ENCODE measurements at regions not wholly inside any gene's neighbourhood (a gene's known extent, or its start where the extent isn't known, plus 50 kb on each side); places are given as distances from the start of the nearest gene placed in this dataset.

DNA sequence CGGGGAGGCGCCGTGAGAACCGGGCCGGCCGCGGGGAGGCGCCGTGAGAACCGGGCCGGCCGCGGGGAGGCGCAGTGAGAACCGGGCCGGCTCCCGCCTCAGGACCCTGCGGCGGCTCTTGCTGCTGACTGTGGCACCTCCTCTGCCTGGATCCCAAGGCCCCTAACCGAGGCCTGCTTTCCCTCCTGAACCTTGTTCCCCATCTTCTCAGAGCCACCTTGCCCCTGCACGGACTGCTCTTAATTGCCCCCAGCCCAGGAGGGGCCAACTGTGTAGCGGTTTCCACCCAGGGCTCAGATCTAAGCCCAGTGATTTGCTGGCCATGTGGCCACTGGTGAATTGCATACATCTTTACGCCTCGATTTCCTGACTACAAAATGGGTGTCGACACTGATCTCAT, 112.2 kb upstream of the B3GAT1 start:
- Histone ChIP-seq H3K9me3 (ENCODE audit: control insufficient read depth, insufficient read depth, low read depth, low read length) (no peaks in the 10 kb centered on the region), H3K36me3 (ENCODE audit: control insufficient read depth, insufficient read depth, low read length) (no peaks in the 10 kb centered on the region), H3K27ac (ENCODE audit: low read length) (no peak overlapping the region), H3K4me1 (ENCODE audit: control insufficient read depth, insufficient read depth, low read length) (no peaks in the 10 kb centered on the region), H3K27me3 (ENCODE audit: control insufficient read depth, insufficient read depth, low read length) (peaks cover 5% of the 10 kb centered on the region), H3K4me3 (ENCODE audit: low read depth in 2 of 2, low read length in 2 of 2) (no peak overlapping the region)
- DNase-seq (ENCODE audit: low read depth, low spot score) (no peak), ATAC-seq (no peak)
- POLR2A ChIA-PET, result no interaction called here
- no peak for TF ChIP-seq TCF7L2 (IDR thresholded peaks at IDR 0.05; ENCODE audit: low read depth, low read length)
- intact Hi-C loops (cut with micrococcal nuclease; ENCODE audit: unreplicated experiment), result no loop called here
- no TSS peak for BruUV-seq (replicated peaks)
- CTCF ChIA-PET, result no interaction called here
- in situ Hi-C loops (cut with HindIII; ENCODE audit: low pct_unique_long_range_greater_than_20kb, low sequenced_read_pairs), result no loop called here

GRCh38 chr11:134522782-134523570, 110.9 kb upstream of the B3GAT1 start:
- intact Hi-C loops (cut with micrococcal nuclease; ENCODE audit: unreplicated experiment), result no loop called here
- no TSS peak for BruUV-seq (replicated peaks)
- no peaks in the 10 kb centered on the region for H3K9me3 ChIP-seq (ENCODE audit: control insufficient read depth, insufficient read depth, low read depth, low read length)
- H3K36me3 ChIP-seq (ENCODE audit: control insufficient read depth, insufficient read depth, low read length), result no peaks in the 10 kb centered on the region
- in situ Hi-C loops (cut with HindIII; ENCODE audit: low pct_unique_long_range_greater_than_20kb, low sequenced_read_pairs), result no loop called here
- H3K4me3 ChIP-seq (ENCODE audit: low read depth in 2 of 2, low read length in 2 of 2), result no peak overlapping the region
- ChIA-PET POLR2A (no interaction called here), CTCF (no interaction called here)
- DNase-seq (ENCODE audit: low read depth, low spot score), result no peak
- no peak overlapping the region for H3K27ac ChIP-seq (ENCODE audit: low read length)
- H3K27me3 ChIP-seq (ENCODE audit: control insufficient read depth, insufficient read depth, low read length), result peaks cover 5% of the 10 kb centered on the region
- ATAC-seq, result no peak
- TF ChIP-seq SIN3A (IDR thresholded peaks at IDR 0.05; ENCODE audit: borderline replicate concordance, insufficient read depth, low read depth, low read length) (no peak), CTCF (IDR thresholded peaks at IDR 0.05) (no peak), POLR2AphosphoS5 (IDR thresholded peaks at IDR 0.05; ENCODE audit: low read depth, low read length) (no peak)
- no peaks in the 10 kb centered on the region for H3K4me1 ChIP-seq (ENCODE audit: control insufficient read depth, insufficient read depth, low read length)

- TF ChIP-seq TCF7L2 (IDR thresholded peaks at IDR 0.05; ENCODE audit: low read depth, low read length), result no peak
- no peak for TF ChIP-seq POLR2AphosphoS5 (IDR thresholded peaks at IDR 0.05; ENCODE audit: low read depth, low read length)
- TF ChIP-seq REST (IDR thresholded peaks at IDR 0.05; ENCODE audit: insufficient read depth in 1 of 2, low read depth in 2 of 2, low read length in 1 of 2), result no peak
- no peak for TF ChIP-seq CTCF (IDR thresholded peaks at IDR 0.05)
- no peak for TF ChIP-seq SIN3A (IDR thresholded peaks at IDR 0.05; ENCODE audit: borderline replicate concordance, insufficient read depth, low read depth, low read length)
- Histone ChIP-seq H3K36me3 (ENCODE audit: control insufficient read depth, insufficient read depth, low read length) (no peaks in the 10 kb centered on the region), H3K27ac (ENCODE audit: low read length) (no peak overlapping the region), H3K9me3 (ENCODE audit: control insufficient read depth, insufficient read depth, low read depth, low read length) (no peaks in the 10 kb centered on the region), H3K4me3 (ENCODE audit: low read depth in 2 of 2, low read length in 2 of 2) (no peak overlapping the region), H3K27me3 (ENCODE audit: control insufficient read depth, insufficient read depth, low read length) (peaks cover 6% of the 10 kb centered on the region), H3K4me1 (ENCODE audit: control insufficient read depth, insufficient read depth, low read length) (no peaks in the 10 kb centered on the region)
- no peak for DNase-seq (ENCODE audit: low read depth, low spot score)
- POLR2A ChIA-PET, result no interaction called here
- intact Hi-C loops (cut with micrococcal nuclease; ENCODE audit: unreplicated experiment), result no loop called here
- CTCF ChIA-PET, result no interaction called here
- no peak for ATAC-seq
- in situ Hi-C loops (cut with HindIII; ENCODE audit: low pct_unique_long_range_greater_than_20kb, low sequenced_read_pairs), result no loop called here
- no TSS peak for BruUV-seq (replicated peaks)
Measured at GRCh38 chr11:134521452-134522289, 109.6 kb upstream of the B3GAT1 start.

Data from Panc1 (cell line).